Caki2 (cell line): ENCODE measurements at regions not wholly inside any gene's neighbourhood (a gene's known extent, or its start where the extent isn't known, plus 50 kb on each side); places are given as distances from the start of the nearest gene placed in this dataset.

Experiments used
- DNase-seq: peaks from one replicate; pipeline ENCODE4 v3.0.0-alpha.2; 2015; ENCODE audit warnings: low read depth
- in situ Hi-C: cut with HindIII; loops from 2 replicates; pipeline ENCODE4 v1.10.0; 2016; ENCODE audit warnings: low sequenced_read_pairs, low pct_unique_long_range_greater_than_20kb, mixed read lengths

DNA sequence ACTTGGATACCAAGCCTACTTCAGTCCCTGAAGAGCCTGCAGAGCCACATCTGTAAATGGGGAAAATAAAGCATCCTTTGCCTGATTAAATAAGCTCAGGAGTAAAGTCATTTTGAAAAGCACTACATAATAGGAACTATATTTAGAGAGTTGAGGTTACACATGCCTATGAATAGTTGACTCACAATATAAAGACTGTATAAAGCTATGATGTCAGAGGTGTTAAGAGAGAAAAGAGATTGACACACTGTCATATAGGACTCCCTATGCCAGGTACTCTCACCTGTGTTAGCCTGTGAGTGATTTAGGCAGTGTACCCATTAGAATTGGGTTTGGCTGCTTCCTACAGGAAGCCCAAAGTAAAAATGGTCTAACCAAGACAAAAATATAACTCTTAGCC, 87.7 kb upstream of the CRHR1 start:
- DNase-seq: no peak
- in situ Hi-C loops: no loop called here

DNA sequence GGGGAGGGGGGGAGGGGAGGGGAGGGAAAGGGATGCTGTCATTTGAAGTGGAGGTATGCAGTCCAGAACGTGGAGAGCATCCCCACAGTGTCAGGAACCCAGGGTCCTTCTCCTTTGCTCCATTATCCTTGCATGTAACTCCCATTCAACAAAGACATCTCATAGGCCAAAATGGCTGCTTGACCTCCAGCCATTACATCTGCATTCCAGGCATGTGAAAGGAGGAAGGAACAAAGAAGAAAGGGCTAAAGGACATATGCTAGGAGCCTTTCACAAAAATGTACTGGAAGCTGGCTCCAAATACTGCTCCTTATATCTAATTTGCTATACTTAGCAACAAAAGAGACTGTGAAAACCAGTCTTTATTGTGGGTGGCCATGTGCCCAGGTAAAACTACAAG, 87.0 kb upstream of the CRHR1 start:
- in situ Hi-C loops: no loop called here

DNA sequence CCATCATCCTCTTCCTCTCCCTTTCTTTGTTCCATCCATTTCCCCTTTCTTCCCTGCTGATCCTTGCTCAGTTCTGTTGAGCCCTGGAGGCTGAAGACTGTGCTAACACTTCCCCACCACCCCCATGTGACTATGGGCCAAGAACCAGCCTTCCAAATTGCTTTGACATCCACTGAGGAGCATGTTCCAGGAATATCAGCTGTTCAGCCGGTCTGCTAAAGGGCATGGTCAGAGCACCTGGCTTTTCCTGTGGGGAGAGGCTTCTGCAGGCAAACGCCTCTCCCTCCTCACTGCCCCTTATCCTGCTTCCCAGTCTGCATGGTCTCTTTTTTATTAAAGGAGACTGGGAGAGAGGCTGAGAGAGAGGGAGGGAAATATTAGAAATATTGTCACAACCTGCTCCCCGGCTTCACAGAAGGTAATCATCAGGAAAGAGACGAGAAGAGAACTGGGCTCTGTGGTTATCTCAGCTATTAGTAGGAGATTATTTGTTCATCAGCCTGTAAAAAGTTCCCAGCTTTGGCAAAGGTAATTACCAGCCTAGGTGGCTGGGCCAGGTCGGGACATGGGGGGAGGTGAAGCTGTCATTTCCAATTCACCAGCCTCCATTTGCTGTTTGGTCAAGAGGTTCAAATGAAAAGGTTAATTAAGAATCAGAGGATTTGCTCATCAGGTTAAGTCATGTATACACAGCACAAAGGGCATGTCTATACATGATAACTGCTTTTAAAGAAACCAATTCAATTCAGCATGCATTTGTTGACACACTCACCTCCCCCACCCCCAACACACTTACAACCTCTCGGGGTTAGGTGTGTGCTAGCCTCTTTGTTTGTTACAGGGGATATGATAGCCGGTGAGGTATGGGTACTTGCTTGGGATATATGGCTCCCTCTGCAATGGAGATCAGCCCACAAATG, 83.7 kb upstream of the CRHR1 start:
- in situ Hi-C loops: no loop called here
- no peak for DNase-seq

More for the DNA sequence above, 87.0 kb upstream of the CRHR1 start:
- DNase-seq: no peak

DNA sequence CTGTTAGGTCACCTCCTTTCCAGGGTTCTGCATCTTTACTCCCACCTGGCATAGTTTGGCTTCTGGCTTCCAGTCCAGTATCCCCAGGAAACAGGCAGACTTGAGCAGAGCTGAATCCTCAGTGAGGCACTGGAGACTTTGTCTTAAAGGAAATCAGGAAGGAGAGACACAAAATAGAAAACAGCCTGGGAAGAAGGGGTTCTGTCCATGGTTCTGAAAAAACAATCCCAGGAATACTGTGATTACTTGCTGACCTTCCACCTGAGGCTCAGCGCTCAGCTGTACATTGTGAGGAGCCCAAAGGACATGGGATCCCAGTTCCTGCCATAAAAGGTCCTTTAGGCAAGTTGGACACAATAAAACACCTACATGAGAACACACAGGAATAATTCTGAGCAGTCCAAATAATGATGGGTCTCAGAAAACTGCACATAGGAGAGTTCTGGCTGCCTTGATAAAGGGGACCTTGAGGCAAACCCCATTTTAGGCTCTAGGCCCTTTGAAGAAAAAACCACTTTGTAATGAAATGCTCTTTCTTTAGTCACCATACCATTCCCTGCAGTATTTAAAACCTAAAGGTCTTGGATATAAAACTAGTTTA, 81.4 kb upstream of the CRHR1 start:
- peak; percentile 51 for DNase-seq

DNA sequence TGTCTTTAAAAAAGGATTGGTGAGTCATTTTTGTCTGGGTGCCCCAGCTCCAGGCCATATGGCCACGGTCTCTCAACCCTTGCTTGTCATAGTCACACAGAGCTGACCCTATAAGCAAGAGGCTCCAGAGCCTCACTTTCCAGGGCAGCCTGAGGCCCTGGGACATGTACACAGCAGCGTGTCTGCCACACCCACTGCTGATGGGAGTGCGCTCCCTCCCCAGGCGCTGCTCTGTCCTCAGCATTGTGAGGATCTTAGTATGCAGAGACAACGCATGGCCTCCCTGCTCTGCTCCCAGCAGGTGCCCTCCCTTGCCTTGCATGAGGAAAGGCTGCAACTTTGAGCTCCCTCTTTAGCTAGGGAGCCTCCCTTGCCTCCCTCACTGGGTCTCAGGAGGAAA, 80.8 kb upstream of the CRHR1 start:
- in situ Hi-C loops: no loop called here
- no peak for DNase-seq

More for the DNA sequence above, 81.4 kb upstream of the CRHR1 start:
- in situ Hi-C loops: no loop called here

DNA sequence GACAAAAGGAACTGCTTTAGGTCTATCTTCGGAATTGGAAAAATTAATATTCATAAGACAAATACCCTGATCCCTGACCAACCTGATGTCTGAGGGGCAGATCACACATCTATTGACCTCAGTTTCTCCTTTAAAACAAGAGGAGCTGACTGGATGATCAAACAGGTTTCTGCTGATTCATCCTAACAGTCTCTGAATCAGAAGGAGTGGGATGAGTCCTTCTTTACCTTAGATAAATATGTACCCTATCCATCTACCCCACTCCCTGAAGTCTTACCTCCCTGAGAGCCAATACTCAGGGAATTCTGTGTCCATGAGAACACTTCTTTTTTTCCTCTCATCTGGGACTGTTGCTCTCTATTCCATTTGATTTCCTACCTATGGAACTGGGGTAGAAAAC, 80.3 kb upstream of the CRHR1 start:
- no peak for DNase-seq
- in situ Hi-C loops: no loop called here

DNA sequence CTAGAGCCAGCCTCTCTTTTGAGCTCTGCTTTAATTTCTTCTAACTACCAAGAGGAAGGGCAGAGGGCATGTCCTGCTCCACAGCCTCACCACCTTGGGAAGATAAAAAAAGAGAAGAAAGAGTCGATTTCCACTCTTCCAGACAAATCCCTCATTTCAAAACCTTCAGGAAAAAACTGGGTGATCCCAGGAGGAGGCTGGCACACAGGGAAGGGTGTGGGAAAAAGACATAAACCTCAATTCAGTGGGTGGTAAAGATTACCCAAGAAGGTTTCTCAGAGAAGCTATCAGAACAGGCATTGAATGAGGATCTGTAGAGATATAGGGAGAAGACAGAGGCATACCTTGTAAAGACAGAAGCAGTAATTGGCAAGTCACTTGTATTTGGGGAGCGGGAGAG, 79.9 kb upstream of the CRHR1 start:
- no peak for DNase-seq
- in situ Hi-C loops: no loop called here

DNA sequence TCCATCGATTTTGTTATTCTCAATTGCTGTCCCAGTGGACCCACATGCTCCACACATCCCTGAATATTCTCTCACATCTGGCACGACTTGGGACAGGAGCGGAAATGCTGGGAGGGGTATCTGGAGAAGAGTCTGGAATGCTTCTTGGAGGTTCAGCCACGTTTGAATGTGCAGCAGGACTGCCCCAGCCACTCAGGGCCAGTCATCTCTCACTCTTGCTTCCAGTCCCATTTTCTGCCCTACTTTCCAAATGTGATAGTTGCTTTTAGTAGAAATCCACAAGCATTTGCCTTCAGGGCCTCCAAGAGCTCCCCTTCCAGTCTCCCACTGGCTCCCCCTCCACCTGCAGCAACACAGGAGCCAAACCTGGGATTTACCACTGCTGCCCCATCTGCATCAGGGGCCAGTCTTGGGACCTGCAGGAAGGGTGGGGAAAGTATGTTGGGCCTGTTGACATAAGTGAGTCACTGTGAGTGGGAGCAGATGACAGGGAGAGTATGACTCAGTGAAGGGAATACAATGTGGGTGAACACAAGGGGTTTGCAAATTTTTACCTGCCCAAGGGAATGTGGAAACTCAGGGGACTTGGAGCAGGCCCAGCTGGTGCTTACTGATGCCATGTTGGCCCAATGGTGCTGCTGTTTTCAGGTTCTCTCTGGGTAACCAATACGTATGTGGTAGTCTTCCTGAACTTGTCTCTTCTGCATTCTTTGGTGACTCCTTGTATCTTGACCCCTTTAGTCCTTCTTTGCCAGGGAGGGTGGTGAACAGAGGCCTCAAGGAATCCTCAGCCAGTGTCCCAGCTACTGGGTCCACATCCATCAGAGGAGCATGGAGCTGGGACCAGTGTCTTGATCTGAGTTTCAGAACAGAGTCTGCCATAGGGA, 78.8 kb upstream of the CRHR1 start:
- DNase-seq: peak; percentile 76
- in situ Hi-C loops: no loop called here

DNA sequence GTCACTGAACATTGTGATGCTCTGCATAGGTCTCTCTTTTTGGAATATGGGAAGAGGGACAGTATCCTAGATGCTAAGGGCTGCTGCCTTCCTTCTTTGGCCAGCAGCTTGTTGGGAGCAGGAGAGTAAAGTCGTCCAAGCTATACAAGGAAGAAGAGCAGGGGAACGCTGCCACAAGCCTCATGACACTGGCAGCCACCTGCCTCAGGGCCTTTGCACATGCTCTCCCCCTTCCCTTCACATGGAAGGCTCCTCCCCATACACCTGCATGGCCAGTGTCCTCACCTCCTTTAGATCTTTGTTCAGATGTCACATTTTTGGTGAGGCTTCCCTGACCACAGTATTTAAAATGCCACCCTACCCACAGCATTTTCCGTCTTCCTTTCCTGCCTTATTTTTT, 78.1 kb upstream of the CRHR1 start:
- DNase-seq: no peak
- in situ Hi-C loops: no loop called here

DNA sequence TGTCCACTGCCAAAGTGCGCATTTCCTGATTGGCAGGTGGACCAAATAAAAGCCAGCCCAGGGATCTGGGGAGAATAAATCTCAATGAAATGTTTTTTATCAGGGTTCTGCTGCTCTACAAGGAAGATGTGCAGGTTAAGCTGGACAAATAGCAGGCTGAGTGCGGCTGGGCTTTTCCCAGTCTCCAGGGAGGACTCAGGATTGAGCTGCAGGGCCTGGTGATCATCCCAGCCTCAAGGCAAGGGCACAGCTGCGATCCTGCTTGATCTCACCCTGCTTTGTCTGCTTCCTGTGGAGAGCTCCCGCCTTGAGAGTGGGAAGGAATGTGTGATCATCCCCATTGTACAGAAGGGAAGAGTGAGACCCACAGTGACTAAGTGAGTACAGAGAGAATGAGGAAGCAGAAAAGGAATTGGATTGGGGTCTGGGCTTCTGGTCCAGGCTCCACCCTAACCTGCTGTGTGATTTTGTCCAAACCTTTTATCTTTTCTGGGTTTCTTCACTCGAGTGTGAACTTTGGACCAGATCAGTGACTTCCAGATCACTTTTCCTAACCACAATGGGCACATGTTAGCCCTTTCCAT, 75.3 kb upstream of the CRHR1 start:
- DNase-seq: no peak
- in situ Hi-C loops: no loop called here

DNA sequence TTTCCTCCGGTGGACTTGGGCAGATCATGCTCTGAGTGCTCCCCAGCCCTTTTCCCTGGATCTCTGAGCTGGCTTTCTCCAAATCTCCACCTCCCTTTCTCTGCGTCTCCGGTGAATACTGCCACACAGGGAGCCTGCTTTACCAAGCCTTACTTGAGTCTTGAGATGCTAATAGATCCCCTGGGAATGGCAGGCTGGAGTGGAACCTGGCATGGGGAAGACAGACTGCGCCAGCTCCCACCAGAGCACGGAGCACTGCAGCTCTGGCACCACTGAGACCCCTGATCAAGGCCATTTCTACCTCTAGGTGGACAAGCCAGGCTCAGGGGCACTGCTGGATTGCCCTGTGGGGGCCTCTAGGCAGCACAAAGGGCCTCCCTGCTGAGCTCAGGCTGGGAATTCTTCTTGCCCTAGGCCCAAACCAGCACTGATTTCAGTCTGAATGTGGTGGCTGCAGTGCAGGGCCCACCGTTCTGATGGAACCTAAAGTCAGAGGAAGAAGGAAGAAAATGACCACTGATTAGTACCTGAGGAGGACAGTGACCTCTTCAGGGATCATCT, 74.3 kb upstream of the CRHR1 start:
- DNase-seq: no peak
- in situ Hi-C loops: no loop called here

DNA sequence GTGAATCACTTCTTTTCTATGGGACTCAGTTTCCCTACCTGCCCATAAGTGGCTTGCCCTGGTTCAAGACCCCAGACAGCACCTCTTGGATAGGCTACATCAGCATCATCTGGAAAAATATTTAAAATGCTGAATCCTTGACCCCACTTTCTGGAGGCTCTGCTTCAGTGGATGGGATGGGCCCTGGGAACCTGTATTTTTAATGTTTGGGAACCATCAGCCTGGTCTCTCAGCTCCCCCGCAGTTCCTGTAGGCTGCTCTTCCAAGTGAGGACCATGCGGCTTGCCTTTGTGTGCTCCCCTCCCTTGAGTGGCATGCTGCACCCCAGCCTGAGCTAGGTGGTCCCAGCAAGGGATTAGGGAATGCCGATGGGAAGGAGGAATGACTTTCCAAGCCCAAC, 68.3 kb upstream of the CRHR1 start:
- no peak for DNase-seq
- in situ Hi-C loops: no loop called here

DNA sequence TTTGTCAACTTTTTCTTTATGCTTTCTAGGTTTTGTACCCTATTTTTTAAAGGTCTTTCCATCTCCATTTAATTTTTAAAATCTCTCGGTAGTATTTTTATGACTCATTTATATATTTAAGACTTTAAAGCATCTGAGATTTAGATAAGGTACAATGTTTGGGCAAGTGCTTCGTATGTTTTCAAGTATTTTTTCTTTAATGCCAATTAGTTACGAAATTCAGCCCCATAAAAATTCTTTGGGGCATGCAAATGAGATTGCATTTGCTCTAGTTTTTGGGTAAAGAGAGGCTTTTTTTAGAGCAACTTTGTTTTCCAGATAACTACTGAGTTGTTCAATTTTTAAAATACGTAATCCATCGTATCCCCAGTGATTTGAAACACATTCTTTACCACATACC, 65.3 kb upstream of the CRHR1 start:
- no peak for DNase-seq
- in situ Hi-C loops: no loop called here

DNA sequence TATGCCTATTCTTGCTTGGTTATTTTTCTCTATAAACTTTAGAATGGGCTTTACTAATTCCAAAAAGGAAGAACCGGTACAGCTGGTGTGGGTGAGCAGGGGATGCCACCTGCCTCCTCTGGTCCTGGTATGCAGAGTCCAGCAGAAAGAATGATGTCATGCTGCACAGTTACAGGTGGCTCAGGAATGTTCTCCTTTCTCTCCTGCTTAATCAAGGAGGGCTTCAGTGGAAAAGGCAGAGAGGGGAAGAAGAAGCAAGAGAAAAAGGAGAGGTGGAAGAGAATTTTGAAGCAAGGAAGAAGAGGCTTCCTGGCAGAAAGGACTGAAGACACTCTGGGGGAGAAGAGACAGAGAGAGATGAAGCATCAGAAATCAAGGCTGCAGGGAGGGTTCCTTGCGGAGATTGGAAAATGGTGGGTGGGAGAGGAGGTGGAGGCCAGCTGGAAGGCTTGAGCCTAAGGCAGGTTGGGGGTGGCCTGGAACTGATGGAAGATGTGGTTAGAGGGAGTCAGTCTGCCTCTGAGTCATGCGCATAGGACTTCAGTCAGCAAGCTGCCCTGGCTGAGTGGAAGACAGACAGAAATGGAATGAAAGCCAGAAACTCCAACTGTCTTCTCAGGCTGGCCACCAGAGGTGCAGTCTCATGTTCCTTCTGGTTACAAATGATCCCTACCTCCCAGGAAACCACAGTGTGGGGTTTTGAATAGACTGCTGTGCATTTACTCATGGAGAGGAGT, 64.6 kb upstream of the CRHR1 start:
- in situ Hi-C loops: no loop called here
- peak; percentile 67 for DNase-seq

DNA sequence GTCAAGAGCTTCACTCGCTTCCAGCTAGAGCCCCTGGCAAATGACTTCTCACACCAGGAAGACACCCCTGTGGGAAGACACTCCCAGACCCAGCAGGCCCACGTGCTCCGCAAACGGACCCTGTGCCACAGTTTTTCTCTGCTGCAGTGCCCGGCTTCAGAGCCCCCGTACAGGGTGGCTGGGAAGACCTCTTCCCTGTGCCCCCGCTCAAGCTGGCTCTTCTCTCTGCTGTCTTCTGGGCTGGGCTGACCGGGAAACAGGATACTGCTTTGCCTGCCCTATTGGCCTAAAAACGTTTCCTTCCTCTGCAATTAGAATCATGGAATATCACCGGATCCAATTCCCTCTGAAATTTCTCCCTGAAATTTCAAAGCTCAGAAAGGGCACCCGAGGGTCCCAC, 63.7 kb upstream of the CRHR1 start:
- DNase-seq: no peak
- in situ Hi-C loops: no loop called here

DNA sequence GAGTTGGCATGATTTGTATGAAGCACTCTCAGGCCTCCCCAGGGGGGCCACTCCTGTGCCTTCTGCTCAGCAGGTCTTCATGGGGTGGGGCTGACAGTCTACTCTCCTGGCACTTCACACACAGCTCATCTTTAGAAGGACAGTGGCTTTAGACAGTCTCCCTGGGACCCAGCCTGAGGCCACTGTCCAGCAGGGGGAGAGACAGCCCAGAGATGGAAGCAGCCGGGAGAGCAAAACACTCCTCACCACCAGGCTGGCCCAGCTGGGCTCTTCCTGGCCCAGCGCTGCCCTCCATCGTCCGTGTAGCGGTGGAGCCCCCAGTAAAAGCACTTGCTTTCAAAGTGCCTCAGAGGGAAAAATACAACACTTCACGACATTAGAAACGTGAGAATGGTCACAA, 62.0 kb upstream of the CRHR1 start:
- no peak for DNase-seq
- in situ Hi-C loops: no loop called here

DNA sequence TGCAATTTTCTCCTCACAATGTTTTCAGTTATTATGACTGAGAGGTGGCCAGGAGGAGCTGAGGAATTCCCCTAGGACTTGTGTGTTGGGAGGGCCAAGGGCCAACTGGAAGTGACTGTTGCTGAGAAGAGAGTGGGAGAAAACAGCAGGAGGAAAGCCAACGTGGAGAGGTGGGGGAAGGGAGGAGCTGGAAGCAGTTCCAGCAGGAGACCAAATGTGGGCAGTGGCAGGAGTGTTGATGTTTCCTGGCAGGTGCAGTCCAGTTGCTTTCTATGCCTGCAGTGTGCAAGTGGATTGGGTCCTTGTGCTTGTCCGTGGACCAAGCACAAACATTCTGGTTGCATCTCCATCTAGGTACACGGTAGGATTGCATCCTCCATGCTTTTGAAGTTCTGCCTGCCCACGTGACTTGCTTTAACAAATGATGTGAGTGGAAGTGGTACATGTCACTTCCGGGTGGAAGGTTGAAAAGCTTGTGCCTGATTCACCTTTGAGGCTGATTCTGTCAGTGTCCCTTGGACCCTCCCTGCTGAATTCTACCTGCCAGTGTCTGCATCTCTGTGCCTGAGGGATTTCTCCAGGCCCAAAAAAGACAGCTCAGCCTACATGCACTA, 54.7 kb upstream of the CRHR1 start:
- DNase-seq: no peak
- in situ Hi-C loops: loop anchor here (25.0 kb wide), 1 partner anchor 92 kb away; no protein-coding TSS in a partner anchor
